IPS-18a (cell line): ENCODE measurements at regions not wholly inside any gene's neighbourhood (a gene's known extent, or its start where the extent isn't known, plus 50 kb on each side); places are given as distances from the start of the nearest gene placed in this dataset.
"Not testable (repeated sequence)": the region's sequence is repeated elsewhere in the genome, so short reads cannot be mapped to it uniquely, and the experiment has no call there.

Source experiments
- H3K27ac ChIP-seq: one replicate; pipeline ENCODE4 v1.5.1; 2013; ENCODE audit warnings: low read length
- H3K27me3 ChIP-seq: one replicate; pipeline ENCODE4 v1.6.1; 2013; ENCODE audit warnings: mild to moderate bottlenecking, low read length; ENCODE audit not compliant: control insufficient read depth, insufficient read depth
- H3K36me3 ChIP-seq: one replicate; pipeline ENCODE4 v1.6.1; 2013; ENCODE audit warnings: low read depth, low read length; ENCODE audit not compliant: control insufficient read depth
- H3K4me1 ChIP-seq: one replicate; pipeline ENCODE4 v1.6.1; 2013; ENCODE audit warnings: low read depth, low read length; ENCODE audit not compliant: control insufficient read depth
- H3K4me3 ChIP-seq: one replicate; pipeline ENCODE4 v1.5.1; 2013; ENCODE audit warnings: low read length
- H3K9ac ChIP-seq: one replicate; pipeline ENCODE4 v1.6.1; 2013; ENCODE audit warnings: mild to moderate bottlenecking, low read length, moderate library complexity
- H3K9me3 ChIP-seq: one replicate; pipeline ENCODE4 v1.6.1; 2013; ENCODE audit warnings: low read depth, low read length; ENCODE audit not compliant: control insufficient read depth

GRCh38 chr19:23984911-23985310 is 70.2 kb downstream of the ZNF726 start:
- H3K9me3 ChIP-seq: peaks cover 76% of the 10 kb centered on the region
- H3K27ac ChIP-seq, H3K4me3 ChIP-seq, H3K36me3 ChIP-seq, H3K27me3 ChIP-seq, H3K9ac ChIP-seq, H3K4me1 ChIP-seq: not testable (repeated sequence)

- H3K9me3 ChIP-seq: peaks cover 71% of the 10 kb centered on the region
- H3K36me3 ChIP-seq: no peaks in the 10 kb centered on the region
- no peaks in the 10 kb centered on the region for H3K4me1 ChIP-seq
- no peak overlapping the region for H3K4me3 ChIP-seq
- no peak overlapping the region for H3K27ac ChIP-seq
- no peaks in the 10 kb centered on the region for H3K27me3 ChIP-seq
- no peak overlapping the region for H3K9ac ChIP-seq
Observed at GRCh38 chr19:23986623-23987022, 71.9 kb downstream of the ZNF726 start.

- no peaks in the 10 kb centered on the region for H3K27me3 ChIP-seq
- no peaks in the 10 kb centered on the region for H3K36me3 ChIP-seq
- no peak overlapping the region for H3K27ac ChIP-seq
- no peak overlapping the region for H3K9ac ChIP-seq
- H3K4me3 ChIP-seq: no peak overlapping the region
- peaks cover 63% of the 10 kb centered on the region for H3K9me3 ChIP-seq
- H3K4me1 ChIP-seq: no peaks in the 10 kb centered on the region
Observed at GRCh38 chr19:23991170-23991569, 76.5 kb downstream of the ZNF726 start.

DNA sequence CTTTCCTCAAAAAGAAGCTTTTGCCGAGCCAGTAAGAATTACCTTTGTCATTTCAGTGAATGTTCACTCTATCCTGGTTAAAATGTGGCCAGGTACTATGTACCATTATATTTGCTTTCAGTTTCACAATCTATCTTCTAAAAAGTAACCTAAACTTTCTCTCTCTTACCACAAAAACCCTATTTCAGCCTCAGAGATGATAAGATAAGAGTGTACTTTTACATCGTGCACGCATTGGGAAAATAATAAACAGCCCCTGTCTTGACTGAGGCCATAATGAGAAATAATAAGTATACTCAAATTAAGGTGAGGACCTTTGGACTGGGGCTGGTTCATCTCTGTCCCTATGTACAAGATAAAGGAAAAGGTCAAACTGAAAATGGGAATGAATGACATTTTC is 77.7 kb downstream of the ZNF726 start:
- H3K36me3 ChIP-seq: no peaks in the 10 kb centered on the region
- no peak overlapping the region for H3K4me3 ChIP-seq
- peaks cover 67% of the 10 kb centered on the region for H3K9me3 ChIP-seq
- no peak overlapping the region for H3K9ac ChIP-seq
- no peaks in the 10 kb centered on the region for H3K4me1 ChIP-seq
- H3K27ac ChIP-seq: no peak overlapping the region
- no peaks in the 10 kb centered on the region for H3K27me3 ChIP-seq

DNA sequence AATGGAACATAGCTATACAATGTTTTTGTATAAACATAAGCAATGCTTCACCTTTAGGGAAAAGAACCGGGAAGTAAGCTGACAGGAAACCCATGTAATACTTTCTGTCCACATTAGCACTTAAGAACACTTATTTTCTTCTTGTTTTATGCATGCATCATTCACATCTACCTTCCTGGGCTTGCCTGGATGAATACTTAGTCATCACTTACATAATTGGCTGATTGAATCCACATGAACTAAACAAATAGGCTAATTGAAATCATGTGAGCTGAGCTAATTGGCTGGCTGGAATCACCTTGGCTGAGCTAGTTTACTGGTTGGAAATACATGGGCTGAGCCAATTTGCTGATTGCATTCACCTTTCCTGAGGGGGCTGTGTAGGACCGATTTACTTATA is 78.8 kb downstream of the ZNF726 start:
- Histone ChIP-seq H3K4me1 (no peaks in the 10 kb centered on the region), H3K9ac (no peak overlapping the region), H3K27ac (no peak overlapping the region), H3K36me3 (no peaks in the 10 kb centered on the region), H3K4me3 (no peak overlapping the region), H3K9me3 (peaks cover 67% of the 10 kb centered on the region), H3K27me3 (no peaks in the 10 kb centered on the region)

DNA sequence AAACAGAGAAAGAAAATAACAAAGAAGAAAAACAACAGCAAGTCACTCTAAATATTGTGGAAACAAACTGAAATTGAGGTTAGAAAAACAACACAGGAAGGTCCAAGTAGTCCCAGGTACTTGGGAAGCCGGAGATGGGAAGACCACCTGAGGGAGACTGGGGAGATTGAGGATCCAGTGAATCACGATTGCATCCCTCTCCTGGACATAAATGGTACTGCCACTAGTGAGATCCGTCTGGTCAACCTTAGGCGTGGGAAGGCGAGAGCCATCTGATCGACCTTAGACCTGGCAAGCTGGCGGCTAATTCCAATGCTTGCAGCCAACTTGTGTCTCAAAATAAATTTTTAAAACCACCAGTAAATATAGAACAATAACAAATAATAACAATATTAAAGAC is 81.9 kb downstream of the ZNF726 start:
- Histone ChIP-seq H3K4me1 (no peaks in the 10 kb centered on the region), H3K27me3 (no peaks in the 10 kb centered on the region), H3K27ac (no peak overlapping the region), H3K9ac (no peak overlapping the region), H3K36me3 (no peaks in the 10 kb centered on the region), H3K9me3 (peaks cover 84% of the 10 kb centered on the region), H3K4me3 (no peak overlapping the region)

DNA sequence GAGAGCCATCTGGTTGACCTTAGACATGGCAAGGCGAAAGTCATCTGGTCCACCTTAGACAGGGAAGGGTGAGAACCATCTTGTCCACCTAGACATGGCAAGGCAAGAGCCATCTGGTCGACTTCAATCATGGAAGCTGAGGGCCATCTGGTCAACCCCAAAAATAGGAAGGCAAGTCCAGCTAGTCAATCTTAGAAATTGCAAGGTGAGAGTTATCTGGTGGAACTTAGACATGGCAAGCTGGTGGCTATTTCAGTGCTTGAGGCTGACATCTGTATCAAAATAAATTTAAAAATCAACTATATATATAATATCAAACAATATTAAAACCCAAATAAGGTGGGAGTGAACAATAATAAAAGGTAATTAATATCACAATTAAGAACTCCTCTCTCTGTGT is 83.9 kb downstream of the ZNF726 start:
- Histone ChIP-seq H3K4me3 (no peak overlapping the region), H3K9ac (no peak overlapping the region), H3K9me3 (peaks cover 84% of the 10 kb centered on the region), H3K27ac (no peak overlapping the region), H3K27me3 (no peaks in the 10 kb centered on the region), H3K36me3 (no peaks in the 10 kb centered on the region), H3K4me1 (no peaks in the 10 kb centered on the region)

GRCh38 chr19:23999821-24000610 is 85.3 kb downstream of the ZNF726 start:
- H3K9me3 ChIP-seq: peaks cover 78% of the 10 kb centered on the region
- H3K27ac ChIP-seq: no peak overlapping the region

DNA sequence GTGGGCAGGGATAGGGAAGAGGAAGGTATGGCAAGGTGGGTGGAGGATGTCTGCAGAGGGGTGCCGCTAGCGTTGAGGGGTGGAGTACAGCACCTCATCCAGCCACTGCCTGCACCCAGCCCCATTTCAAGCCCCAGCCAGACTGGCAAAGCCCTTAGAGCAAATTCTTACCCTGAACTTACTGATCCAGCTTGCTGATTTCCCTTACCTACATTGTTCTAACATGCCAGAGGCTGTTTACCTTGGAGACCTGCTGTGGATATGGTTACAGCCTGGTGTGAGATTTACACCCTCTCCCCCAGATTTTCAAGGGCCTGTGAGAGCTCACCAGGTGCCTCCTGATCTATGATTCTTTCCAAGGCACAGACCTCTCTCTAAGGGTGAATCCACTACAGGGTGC is 86.0 kb downstream of the ZNF726 start:
- Histone ChIP-seq H3K36me3 (no peaks in the 10 kb centered on the region), H3K4me1 (no peaks in the 10 kb centered on the region), H3K9ac (no peak overlapping the region), H3K9me3 (peaks cover 80% of the 10 kb centered on the region), H3K4me3 (no peak overlapping the region), H3K27ac (no peak overlapping the region), H3K27me3 (no peaks in the 10 kb centered on the region)

More at GRCh38 chr19:23999821-24000610, 85.3 kb downstream of the ZNF726 start:
- Histone ChIP-seq H3K27me3 (no peaks in the 10 kb centered on the region), H3K36me3 (no peaks in the 10 kb centered on the region), H3K4me3 (no peak overlapping the region), H3K9ac (no peak overlapping the region), H3K4me1 (no peaks in the 10 kb centered on the region)

DNA sequence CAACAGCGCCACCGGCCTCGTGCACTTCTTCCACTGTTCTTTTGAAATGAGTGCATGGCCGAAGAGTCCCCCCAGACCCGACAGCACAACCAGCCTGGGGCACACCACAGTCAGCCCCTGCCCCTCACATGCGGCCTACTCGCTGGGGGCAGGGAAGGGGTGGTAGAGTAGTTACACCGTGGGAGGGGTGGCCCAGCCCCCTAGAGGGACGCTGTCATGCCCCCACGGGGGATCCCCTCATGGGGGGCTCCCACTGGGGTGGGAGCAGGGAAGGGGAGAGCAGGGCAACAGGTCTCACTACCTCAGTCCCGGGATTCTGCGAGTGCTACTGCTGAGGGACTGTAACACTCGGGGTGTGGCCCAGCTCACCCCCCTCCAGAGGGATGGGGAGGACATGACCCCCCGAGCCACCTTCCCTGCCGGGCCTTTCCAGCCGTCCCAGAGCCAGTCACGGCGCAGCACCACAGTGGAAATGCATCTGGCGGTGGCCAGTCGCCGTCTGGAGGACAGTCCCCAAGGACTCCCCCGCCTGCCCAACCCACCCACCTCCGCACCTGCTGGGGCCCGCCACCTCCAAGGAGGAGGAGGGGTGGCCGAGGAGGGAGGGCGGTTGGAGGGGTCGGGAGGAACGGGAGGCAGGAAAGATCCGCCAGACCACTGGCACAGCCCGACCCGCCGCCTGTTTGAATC is 84.6 kb upstream of the ZNF254 start:
- Histone ChIP-seq H3K27me3 (no peaks in the 10 kb centered on the region), H3K9ac (no peak overlapping the region), H3K27ac (no peak overlapping the region), H3K4me3 (no peak overlapping the region), H3K36me3 (no peaks in the 10 kb centered on the region), H3K9me3 (peaks cover 73% of the 10 kb centered on the region), H3K4me1 (no peaks in the 10 kb centered on the region)

GRCh38 chr19:24003537-24003936 is 83.5 kb upstream of the ZNF254 start:
- Histone ChIP-seq H3K9ac (no peak overlapping the region), H3K27me3 (no peaks in the 10 kb centered on the region), H3K4me1 (no peaks in the 10 kb centered on the region), H3K9me3 (peaks cover 70% of the 10 kb centered on the region), H3K27ac (no peak overlapping the region), H3K4me3 (no peak overlapping the region), H3K36me3 (no peaks in the 10 kb centered on the region)

DNA sequence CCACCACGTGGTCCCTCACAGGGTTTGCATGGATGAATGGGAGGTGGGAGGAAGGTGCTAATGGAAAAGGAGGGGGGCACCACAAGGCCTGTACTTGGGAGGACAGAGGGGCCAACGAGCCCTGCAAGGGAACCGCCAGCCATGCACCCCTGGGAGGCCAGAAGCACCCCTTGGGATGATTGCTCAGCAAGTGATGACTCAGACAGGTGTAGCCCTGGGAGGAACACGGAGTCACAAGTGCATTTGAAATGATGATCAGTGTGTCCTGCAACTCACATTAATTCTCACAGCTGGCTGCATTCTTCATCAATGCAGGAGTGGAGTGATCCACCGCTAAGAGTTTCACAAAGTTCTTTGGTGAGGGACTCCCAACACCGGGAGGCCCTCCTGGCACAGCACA is 82.8 kb upstream of the ZNF254 start:
- H3K36me3 ChIP-seq: no peaks in the 10 kb centered on the region
- H3K27ac ChIP-seq: no peak overlapping the region
- H3K4me3 ChIP-seq: no peak overlapping the region
- no peaks in the 10 kb centered on the region for H3K27me3 ChIP-seq
- H3K9ac ChIP-seq: no peak overlapping the region
- H3K4me1 ChIP-seq: no peaks in the 10 kb centered on the region
- H3K9me3 ChIP-seq: peaks cover 65% of the 10 kb centered on the region
